NCI-H446 (cell line): ENCODE measurements at regions not wholly inside any gene's neighbourhood (a gene's known extent, or its start where the extent isn't known, plus 50 kb on each side); places are given as distances from the start of the nearest gene placed in this dataset.
"Not testable (repeated sequence)": the region's sequence is repeated elsewhere in the genome, so short reads cannot be mapped to it uniquely, and the experiment has no call there.

Experiments used
- DNase-seq, 2 experiments: peaks; one replicate each; lab custom pipeline; 2025; lab: John Stamatoyannopoulos, UW

- DNase-seq, result no peak
Observed at GRCh38 chr4:135434936-135435335, 1233.3 kb upstream of the PABPC4L start.

DNA sequence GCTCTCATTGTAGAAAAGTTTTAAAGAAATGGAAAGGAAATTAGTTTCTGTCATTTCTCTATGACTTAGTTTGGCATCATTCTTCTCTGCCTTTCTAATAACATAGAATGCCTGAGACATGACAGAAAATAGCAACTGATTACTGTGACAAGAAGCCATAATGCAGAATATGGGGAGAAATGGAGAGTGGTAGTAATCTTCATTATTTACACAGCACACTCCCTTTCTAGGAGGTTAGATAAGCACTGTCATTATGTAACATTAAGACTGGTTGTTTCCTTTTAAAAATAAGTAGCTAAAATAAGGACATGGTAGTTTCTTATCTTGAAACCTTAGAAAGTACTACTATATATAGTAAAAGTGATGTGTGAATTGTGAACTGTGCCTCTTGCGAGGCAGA lies 1227.9 kb upstream of the PABPC4L start:
- no peak for DNase-seq

DNA sequence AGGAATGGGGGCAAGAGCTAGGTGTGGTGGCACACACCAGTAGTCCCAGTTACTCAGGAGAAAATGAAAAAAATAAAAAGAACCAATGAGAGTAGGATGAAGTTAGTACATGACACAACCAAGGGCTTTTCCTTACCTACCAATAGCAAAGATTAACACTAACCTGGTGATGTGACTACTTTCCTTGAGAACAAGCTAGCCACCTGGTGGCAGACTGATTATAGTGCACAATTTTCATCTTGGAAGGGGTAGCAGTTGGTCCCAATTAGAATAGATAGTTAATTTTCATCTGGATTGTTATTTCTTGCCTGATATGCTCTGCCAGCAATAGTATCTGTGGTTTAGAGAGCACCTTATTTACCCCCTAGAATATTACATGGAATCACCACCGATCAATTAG lies 1216.8 kb upstream of the PABPC4L start:
- DNase-seq, result peak in 1 of 2 experiments; percentile 5

DNA sequence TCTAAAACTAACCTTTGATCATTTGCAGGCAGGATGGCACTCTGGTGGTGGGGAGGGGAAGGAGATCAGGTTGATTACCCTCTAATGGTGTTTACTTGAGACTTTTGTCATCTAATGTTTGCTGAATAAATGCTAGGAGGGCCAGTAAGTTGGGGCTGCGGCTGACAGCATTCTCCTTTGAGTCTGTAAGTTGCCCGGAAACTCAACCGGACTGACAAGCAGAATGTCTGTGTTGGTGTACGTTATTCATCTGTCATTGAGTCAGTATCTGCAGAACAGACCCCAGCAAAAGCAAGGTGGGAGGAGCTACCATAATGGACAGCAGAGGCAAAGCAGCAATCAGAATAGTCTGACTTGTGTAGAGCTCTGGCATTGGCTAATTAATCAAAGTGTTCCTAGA lies 1210.6 kb upstream of the PABPC4L start:
- no peak for DNase-seq

GRCh38 chr4:135411251-135411650 lies 1209.7 kb upstream of the PABPC4L start:
- DNase-seq, result no peak

DNA sequence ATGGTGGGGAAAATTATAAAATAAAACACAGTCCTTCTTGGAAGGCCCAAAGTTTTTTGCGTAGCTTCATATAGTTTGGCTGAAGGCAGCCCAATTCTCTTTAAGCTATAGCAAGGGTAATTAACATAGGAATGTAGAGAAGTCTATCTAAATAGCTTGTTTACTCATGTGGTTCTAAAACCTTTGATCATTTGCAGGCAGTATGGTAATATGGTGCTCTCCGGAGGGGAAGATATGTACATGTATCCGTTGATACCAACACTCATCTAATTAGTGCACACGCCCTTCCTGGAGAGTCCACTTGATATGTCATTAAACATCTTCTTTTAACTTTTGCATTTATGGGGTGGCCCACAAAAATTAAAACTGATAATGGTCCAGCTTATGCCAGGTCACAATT lies 1207.7 kb upstream of the PABPC4L start:
- DNase-seq, result not testable (repeated sequence)

GRCh38 chr4:135408109-135408508 lies 1206.5 kb upstream of the PABPC4L start:
- DNase-seq, result peak in 1 of 2 experiments; percentile 1

- not testable (repeated sequence) for DNase-seq
Observed at GRCh38 chr4:135406597-135406996, 1205.0 kb upstream of the PABPC4L start.

DNA sequence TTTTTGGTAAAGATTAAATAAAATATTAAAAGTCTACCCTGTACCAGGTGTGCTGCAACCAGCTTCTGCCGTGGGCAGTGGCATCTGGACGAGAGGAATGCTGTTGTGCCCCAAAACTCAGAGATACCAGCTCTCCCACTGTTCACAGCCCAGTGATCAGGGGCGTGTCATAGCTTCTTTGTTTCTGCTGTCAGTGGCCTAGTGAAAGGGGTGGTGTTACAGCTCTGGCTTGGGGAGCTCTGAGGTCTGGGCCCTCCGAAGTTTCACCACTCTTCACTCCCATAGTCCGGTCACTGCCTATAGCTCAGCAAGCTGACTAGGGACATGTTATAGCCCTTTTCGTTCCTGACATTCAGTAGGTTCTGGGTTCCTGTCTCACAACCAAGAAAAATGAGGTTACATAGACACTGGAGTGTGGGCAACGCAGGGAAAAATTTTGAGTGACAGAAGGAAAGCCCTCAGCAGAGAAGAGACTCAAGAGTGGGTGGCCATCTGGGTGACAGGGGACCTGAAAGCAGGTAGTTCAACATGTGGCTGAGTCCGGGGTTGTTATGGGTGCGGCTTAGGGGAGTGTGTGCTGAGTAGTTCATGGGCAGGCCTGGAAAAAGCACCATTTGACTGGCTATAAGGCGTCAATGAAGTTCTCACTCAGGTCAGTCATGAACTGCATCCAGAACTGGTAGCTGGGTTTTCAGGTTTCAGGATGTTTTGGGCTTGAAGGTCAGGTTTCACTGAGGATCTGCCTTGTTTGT lies 1184.4 kb upstream of the PABPC4L start:
- no peak for DNase-seq

DNA sequence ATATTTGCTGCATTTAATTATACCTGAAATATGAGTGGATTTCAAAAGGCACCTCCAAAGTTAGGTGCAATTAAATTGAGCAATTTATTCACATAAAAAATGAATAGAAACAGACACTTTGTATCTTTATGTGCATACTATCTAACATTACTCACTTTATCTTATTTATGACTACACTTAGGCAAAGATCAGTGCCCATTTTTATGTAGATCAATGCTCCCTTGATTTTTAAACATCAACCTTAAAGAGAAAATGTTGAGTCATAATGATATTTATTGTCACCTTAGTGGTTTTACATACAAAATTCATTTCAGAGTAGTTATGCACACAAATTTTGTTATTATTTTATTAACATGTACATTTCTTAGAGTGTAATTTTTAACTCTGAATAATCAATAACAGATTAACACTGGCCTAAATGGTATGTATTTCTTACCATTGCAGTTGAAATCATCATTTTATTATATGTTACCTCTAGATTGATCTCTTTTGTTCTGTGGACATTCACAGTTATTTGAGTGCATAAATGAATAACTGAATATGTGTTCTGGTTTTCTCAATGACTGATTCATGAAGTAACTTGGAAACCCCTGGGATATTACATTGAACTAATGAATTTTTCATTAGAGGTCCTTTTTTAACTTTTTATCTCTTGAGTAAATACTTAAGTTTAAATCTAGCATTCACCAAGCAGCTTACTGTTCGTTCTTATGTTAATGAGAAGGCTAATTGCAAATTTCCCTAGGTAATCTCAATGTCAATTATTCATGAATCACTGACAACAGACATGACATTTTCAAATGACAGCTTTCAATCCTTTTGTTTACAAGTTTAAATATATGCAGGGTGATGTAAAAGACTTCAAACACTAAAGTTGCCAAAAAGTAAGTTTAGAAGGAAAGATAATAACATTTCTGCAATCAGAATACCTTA lies 1182.0 kb upstream of the PABPC4L start:
- no peak for DNase-seq

GRCh38 chr4:135382280-135382959 lies 1180.8 kb upstream of the PABPC4L start:
- DNase-seq, result no peak

- no peak for DNase-seq
Observed at GRCh38 chr4:135372131-135372530, 1170.5 kb upstream of the PABPC4L start.

GRCh38 chr4:135371137-135371536 lies 1169.5 kb upstream of the PABPC4L start:
- no peak for DNase-seq

DNA sequence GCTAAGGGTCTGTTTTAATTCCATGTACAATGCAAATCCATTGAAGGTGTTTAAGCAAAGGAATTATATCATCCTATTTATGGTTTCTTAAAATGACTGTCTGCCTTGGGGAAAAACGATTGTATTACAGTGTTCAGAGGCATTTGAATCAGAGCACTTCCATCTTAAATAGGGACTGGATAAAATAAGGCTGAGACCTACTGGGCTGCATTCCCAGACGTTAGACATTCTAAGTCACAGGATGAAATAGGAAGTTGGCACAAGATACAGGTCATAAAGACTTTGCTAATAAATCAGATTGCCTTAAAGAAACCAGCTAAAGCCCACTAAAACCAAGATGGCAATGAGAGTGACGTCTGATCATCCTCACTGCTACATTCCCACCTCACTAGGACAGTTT lies 1167.2 kb upstream of the PABPC4L start:
- DNase-seq, result no peak

GRCh38 chr4:135365065-135365464 lies 1163.5 kb upstream of the PABPC4L start:
- DNase-seq, result no peak

- no peak for DNase-seq
Observed at GRCh38 chr4:135359128-135359527, 1157.5 kb upstream of the PABPC4L start.

DNA sequence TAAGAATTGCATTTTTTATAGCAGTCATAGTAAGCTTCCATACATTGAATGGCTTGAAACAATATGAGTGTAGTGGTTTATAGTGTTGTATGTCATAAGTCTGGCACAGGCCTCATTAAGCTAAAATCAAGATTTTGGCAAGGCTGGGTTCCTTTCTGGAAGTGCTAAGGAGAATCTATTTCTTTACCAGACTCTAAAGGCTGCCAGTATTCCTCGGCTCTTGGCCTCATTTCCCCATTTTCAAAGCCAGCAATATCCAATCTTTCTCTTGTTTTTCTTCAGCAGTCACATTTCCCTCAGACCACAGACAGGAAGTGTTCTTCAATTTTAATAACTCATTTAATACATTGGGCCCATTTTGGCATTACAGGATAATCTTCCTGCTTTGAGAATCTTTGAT lies 1155.5 kb upstream of the PABPC4L start:
- peak; percentile 37 to 78 for DNase-seq

GRCh38 chr4:135354876-135355275 lies 1153.3 kb upstream of the PABPC4L start:
- no peak for DNase-seq

GRCh38 chr4:135353008-135353407 lies 1151.4 kb upstream of the PABPC4L start:
- DNase-seq, result no peak

GRCh38 chr4:135344492-135344891 lies 1142.9 kb upstream of the PABPC4L start:
- DNase-seq, result no peak

GRCh38 chr4:135338181-135338580 lies 1136.6 kb upstream of the PABPC4L start:
- no peak for DNase-seq

GRCh38 chr4:135325264-135325663 lies 1123.7 kb upstream of the PABPC4L start:
- no peak for DNase-seq

- no peak for DNase-seq
Observed at GRCh38 chr4:135319685-135320084, 1118.1 kb upstream of the PABPC4L start.
